ENCODE measurements at regions not wholly inside any gene's neighbourhood (a gene's known extent, or its start where the extent isn't known, plus 50 kb on each side); places are given as distances from the start of the nearest gene placed in this dataset.

GRCh38 chr12:114751712-114752111 is 67.7 kb upstream of the TBX3 start:
- no peak overlapping the region for H3K27ac ChIP-seq
- TF ChIP-seq CTCF (conservative IDR thresholded peaks at IDR 0.05): no peak

GRCh38 chr12:114750917-114751316 is 66.9 kb upstream of the TBX3 start:
- no peak overlapping the region for H3K27ac ChIP-seq
- TF ChIP-seq CTCF (conservative IDR thresholded peaks at IDR 0.05): no peak

- TF ChIP-seq CTCF (conservative IDR thresholded peaks at IDR 0.05): no peak
- no peak overlapping the region for H3K27ac ChIP-seq
Measured at GRCh38 chr12:114749065-114749464, 65.1 kb upstream of the TBX3 start.

GRCh38 chr12:114747012-114747858 is 63.3 kb upstream of the TBX3 start:
- no peak overlapping the region for H3K27ac ChIP-seq
- TF ChIP-seq CTCF (conservative IDR thresholded peaks at IDR 0.05): no peak

GRCh38 chr12:114746297-114747011 is 62.5 kb upstream of the TBX3 start:
- no peak overlapping the region for H3K27ac ChIP-seq
- no peak for TF ChIP-seq CTCF (conservative IDR thresholded peaks at IDR 0.05)

GRCh38 chr12:114744691-114745090 is 60.7 kb upstream of the TBX3 start:
- H3K27ac ChIP-seq: no peak overlapping the region
- no peak for TF ChIP-seq CTCF (conservative IDR thresholded peaks at IDR 0.05)

GRCh38 chr12:114744285-114744684 is 60.3 kb upstream of the TBX3 start:
- H3K27ac ChIP-seq: no peak overlapping the region
- no peak for TF ChIP-seq CTCF (conservative IDR thresholded peaks at IDR 0.05)
